GM13977 (cell line): ENCODE measurements at regions not wholly inside any gene's neighbourhood (a gene's known extent, or its start where the extent isn't known, plus 50 kb on each side); places are given as distances from the start of the nearest gene placed in this dataset.

Experiments
- DNase-seq: peaks from one replicate; pipeline ENCODE4 v3.0.0; 2012; ENCODE audit warnings: low spot score
- in situ Hi-C: fragments of 300-500 bp; cut with MboI; formaldehyde crosslinking; loops from one replicate; pipeline ENCODE4 v1.12.0; 2022; ENCODE audit warnings: low sequenced_read_pairs, low pct_unique_long_range_greater_than_20kb, mixed read lengths, inconsistent platforms; ENCODE audit not compliant: unreplicated experiment
- TF ChIP-seq, protein P1 (sequence below): IDR thresholded peaks from 2 replicates; pipeline ENCODE4 v1.5.1; 2012; ENCODE audit warnings: mild to moderate bottlenecking, control low read depth; ENCODE audit not compliant: insufficient read depth; ENCODE audit errors: extremely low read depth, missing control alignments

DNA sequence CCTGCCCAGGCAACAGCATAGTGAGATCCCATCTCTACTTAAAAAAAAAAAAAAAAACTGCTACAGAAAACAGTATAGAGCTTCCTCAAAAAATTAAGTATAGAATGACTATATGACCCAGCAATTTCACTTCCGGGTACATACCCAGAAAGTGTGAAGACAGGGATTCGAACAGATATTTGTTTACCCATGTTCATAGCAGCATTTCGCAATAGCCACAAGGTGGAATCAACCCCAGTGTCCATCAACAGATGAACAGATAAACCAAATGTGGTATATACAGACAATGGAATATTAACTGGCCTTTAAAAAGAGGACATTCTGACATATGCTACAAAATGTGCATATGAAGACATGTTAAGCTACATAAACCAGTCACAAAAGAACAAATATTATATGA, 95.5 kb downstream of the CHD9NB start:
- in situ Hi-C loops = no loop called here
- TF ChIP-seq, protein P1, sequence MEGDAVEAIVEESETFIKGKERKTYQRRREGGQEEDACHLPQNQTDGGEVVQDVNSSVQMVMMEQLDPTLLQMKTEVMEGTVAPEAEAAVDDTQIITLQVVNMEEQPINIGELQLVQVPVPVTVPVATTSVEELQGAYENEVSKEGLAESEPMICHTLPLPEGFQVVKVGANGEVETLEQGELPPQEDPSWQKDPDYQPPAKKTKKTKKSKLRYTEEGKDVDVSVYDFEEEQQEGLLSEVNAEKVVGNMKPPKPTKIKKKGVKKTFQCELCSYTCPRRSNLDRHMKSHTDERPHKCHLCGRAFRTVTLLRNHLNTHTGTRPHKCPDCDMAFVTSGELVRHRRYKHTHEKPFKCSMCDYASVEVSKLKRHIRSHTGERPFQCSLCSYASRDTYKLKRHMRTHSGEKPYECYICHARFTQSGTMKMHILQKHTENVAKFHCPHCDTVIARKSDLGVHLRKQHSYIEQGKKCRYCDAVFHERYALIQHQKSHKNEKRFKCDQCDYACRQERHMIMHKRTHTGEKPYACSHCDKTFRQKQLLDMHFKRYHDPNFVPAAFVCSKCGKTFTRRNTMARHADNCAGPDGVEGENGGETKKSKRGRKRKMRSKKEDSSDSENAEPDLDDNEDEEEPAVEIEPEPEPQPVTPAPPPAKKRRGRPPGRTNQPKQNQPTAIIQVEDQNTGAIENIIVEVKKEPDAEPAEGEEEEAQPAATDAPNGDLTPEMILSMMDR = no peak
- DNase-seq = no peak

DNA sequence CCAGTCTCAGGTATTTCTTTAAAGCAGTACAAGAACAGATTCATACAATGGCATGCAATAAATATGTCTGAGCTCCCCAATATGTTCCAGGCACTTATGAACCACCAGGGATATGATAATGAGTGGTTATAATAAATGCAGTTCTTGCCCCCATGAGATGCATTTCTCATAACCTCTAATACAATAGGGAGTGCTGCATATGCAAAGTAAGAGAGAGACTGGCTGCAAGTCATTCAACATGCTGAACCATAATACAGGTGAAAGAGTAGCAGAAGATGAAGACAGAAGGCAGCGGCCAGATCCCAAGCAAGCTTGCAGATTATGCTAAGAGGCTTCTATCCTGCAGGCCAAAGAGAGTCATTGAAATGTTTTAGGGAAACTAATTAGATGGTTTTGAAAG, 96.7 kb downstream of the CHD9NB start:
- in situ Hi-C loops = no loop called here
- DNase-seq = no peak
- TF ChIP-seq, protein P1 = no peak

DNA sequence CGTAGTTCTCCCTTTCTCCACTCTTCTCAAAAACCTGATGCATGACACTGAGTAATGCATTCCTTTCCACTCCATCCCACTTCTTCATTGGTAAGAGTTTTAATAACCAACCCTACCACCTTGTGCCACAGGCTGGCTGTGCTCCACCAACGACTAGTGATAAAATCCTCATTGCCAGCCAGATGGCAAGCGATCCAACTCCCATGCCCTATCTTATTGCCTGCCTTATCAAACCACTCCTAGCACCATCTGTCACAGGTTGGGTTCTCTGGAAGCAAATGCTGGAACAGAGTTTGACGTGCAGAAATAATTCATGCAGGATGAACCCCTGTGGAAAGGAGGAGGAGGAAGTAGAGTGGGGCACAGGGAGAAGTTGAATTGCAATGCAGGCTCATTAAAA, 99.5 kb downstream of the CHD9NB start:
- in situ Hi-C loops = no loop called here
- TF ChIP-seq, protein P1 = no peak
- no peak for DNase-seq

GRCh38 chr16:52948946-52949345, 103.8 kb downstream of the CHD9NB start:
- in situ Hi-C loops = no loop called here
- no peak for DNase-seq
- TF ChIP-seq, protein P1 = no peak

DNA sequence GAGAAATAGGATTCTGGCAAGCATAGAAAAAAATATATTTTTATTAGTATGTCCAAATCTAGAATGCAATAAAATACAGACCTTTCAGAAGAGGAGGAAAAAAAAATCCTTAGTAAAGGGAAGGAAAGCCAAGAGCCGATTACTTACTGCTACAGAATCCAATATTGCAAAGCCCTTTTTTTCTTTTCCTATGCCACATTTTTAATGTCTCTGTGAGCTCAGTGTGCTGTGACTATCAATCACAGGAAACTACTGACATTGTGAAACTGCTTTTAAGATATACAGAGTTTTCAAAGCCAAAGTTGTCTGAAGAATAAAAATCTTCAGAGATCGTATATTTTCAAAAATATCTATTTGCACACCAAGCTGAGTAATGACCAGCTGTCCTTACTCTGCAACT, 120.4 kb downstream of the CHD9NB start:
- in situ Hi-C loops = no loop called here
- no peak for DNase-seq
- TF ChIP-seq, protein P1 = no peak

DNA sequence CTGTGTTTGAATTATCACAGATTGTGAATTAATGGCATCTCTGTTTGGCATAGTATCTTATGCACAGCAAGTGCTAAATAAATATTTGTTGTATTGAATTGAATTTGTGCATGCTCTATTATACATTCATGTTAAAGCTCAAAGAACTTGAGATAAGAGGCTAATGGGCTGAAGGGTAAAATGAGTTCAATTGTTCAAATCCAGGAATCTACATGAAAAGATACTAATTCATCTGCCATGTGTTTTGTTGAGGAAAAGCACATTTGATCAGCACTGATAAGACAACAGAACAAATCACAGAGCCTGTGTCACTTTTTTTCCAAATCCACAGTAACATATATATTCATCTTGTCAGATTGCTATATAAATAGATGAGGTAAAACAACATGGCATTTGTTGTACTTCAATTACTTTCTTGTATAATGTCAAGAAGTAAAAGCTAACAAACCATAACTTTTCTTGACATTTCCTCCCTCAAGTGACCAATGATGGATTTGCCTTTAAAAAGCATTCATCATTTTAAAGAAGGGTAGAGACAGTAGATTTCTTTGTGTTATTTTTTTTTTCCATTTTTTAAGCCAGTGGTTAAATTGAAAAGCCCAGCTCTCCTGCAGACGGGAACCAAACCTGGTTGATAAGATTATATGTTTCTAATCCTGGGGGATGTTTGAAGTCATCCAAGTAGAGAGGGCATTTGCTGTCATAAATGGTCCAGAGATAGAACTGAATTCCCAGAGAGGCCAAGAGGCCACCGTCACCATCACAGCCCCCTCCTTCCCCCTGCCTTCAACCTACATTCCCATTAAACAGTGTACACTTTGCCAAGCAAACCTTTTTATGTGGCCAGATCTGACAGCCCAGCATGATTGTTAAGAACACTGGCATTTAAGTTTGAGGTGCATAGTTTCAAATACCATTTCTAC, 123.0 kb downstream of the CHD9NB start:
- DNase-seq = no peak
- in situ Hi-C loops = no loop called here
- TF ChIP-seq, protein P1 = no peak
